ENCODE measurements at regions not wholly inside any gene's neighbourhood (a gene's known extent, or its start where the extent isn't known, plus 50 kb on each side); places are given as distances from the start of the nearest gene placed in this dataset.
"Not testable (repeated sequence)": the region's sequence is repeated elsewhere in the genome, so short reads cannot be mapped to it uniquely, and the experiment has no call there.

DNA sequence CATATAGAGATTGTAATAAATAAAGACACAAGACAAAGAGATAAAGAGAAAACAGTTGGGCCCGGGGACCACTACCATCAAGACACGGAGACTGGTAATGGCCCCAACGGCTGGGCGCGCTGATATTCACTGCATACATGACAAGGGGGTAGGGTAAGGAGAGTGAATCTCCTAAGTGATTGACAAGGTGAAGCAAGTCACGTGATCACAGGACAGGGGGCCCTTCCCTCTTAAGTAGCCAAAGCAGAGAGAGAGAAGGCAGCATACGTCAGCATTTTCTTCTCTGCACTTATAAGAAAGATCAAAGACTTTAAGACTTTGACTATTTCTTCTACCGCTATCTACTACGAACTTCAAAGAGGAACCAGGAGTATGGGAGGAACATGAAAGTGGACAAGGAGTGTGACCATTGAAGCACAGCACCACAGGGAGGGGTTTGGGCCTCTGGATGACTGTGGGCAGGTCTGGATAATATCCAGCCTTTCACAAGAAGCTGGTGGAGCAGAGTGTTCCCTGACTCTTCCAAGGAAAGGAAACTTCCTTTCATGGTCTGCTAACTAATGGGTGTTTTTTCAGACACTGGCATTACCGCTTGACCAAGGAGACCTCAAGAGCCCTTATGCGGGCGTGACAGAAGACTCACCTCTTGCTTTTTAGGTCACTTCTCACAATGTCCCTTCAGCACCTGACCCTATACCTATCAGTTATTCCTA is 75.6 kb downstream of the MRPL39 start:
- H3K4me3 ChIP-seq (ENCODE audit: low read depth, low read length); DNase-seq (ENCODE audit: low read depth): not testable (repeated sequence)

DNA sequence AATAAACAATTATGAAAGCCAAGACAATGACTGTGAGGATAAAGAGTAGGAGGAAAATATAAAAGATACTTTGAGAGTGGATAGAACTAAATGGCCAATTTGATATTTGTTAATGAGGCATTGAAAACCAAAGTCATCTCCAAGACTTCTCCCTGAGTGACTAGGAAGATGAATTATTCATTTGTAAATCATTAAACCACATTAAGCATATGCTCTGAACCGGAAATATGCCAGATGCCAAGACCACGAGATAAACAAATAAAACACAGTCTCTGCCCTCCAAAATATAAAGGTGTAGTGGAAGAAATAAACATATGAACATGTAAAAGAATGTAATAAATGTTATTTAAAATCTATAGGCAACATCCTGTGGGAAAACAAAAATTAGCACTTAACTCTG is 78.8 kb downstream of the MRPL39 start:
- no peak for DNase-seq (ENCODE audit: low read depth)
- H3K4me3 ChIP-seq (ENCODE audit: low read depth, low read length), result no peak overlapping the region

DNA sequence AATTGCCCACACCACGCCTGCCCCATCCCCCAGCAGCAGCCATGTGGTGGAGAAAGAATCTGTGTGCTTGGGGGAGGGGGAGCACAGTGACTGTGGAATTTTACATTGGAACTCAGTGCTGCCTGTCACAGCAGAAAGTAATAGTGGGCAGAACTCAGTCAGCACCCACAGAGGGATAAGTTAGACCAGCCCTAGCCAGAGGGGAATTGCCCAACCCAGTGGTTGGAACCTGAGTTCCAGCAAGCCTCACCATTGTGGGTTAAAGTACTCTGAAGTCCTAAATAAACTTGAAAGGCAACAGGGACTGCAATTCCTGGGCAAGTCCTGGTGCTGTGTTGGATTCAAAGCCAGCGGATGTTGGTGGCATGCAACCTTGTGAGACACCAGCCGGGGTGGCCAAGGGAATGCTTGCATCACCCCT is 88.8 kb downstream of the MRPL39 start:
- no peak overlapping the region for H3K4me3 ChIP-seq (ENCODE audit: low read depth, low read length)
- no peak for DNase-seq (ENCODE audit: low read depth)

DNA sequence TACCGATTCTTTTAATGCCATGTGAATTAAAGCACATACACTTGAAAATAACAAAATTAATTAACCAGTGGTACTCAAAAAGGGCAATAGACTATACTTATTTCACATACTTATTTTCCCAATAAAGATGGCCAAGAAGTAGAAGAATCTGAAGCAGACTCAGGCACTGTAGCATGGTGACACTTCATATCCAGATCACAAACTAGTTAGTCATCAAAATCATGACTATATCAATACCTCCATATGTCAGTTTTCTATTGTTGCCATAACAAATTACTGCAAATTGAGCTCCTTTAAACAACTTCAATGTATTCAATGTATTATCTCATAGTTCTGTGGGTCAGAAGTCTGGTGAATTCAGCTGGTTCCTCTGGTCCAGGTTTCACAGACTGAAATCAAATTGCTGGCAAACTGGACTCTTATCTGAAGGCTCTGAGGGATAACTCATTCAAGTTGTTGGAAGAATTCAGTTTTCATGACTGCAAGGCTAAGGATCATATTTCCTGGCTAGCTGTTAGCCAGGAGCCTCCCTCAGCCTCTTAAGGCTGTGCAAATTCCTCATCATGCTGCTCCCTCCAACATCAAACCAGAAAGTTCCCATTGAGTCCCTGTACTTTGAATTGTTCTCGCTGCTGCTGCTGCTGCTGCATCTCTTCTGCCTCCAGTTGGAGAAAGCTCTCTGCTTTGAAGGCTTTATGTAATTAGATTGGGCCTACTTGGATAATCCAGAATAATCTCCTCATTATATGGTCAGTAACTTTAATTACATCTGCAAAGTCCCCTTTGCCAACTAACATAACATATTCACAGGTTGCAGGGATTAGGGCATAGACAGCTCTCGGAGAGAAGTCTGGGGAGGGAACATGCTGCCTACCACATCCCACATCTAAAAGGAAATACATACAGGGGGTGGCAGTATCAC is 91.5 kb downstream of the MRPL39 start:
- no peak for DNase-seq (ENCODE audit: low read depth)

DNA sequence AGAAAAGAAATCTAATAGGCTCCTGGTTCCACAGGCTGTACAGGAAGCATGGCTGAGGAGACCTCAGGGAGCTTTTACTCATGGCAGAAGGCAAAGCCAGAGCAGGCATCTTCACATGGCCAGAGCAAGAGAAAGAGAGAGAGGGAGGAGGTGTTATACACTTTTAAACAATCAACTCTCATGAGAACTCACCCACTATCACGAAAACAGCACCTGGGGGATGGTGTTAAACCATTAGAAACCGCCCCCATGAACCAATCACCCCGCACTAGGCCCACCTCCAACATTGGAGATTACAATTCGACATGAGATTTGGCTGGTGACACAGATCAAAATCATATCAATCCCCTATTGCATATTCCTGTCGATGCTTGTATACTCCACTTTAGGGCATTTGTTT is 93.5 kb downstream of the MRPL39 start:
- H3K4me3 ChIP-seq (ENCODE audit: low read depth, low read length), result no peak overlapping the region
- no peak for DNase-seq (ENCODE audit: low read depth)

More for the DNA sequence above, 91.5 kb downstream of the MRPL39 start:
- no peak overlapping the region for H3K4me3 ChIP-seq (ENCODE audit: low read depth, low read length)

DNA sequence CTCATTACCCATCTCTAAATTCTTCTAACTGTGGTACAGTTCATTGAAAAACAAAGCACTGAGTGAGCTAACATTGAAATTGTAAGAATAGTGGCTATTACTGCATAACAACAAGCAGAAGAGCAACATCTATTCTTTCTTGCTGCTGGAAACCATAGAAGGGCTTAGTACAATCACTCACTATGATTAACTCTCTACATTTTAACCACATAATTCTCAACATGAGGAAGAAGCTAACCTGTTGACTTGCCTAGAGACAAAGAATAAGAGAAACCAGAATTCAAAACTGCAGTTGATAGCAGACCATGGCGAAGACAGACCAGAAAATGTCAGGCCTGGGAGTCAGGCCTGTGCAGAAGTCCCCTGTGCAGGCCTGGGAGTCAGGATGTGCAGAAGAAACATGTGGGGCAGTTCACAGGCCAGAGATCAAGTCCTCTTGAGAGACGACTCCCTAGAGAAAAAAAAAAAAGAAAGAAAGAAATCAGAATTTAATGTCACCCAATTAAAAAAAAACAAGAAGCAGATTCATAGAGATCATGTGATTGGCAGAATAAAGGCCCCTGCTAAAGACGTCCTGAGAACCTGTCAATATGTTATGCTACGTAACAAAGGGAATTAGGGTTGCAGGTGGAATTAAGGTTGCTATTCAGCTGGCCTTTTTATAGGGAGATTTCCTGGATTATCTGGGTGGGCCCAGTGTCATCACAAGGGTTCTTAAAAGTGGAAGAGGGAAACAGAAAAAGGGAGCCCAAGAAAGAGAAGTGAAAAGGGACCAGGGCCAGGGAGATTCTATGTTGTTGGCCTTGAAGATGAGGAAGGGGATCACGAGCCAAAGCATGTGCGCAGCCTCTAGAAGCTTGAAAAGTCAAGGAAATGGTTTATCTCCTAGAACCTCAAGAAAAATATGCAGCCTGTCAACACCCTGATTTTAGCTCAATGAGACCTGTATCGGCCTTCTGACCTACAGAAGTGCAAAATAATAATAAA is 94.9 kb downstream of the MRPL39 start:
- H3K4me3 ChIP-seq (ENCODE audit: low read depth, low read length), result no peak overlapping the region
- no peak for DNase-seq (ENCODE audit: low read depth)

DNA sequence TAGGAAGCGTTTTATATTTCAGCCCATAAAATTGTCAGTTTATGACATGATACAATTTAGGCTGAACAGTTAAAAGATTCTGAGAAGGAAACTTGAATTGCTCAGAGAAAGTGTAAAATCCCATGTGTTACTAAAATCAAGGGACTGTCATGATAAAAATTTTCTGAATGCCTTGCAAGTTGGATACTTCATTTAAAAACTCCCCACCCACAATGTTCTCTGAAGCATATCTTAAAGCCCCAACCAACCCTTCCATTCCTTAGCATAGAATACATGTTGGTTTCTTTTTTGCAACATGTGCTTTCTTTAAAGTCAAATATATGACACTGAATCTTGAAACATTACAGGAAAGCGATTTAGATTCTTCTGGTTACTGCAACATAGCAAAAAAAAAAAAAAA is 97.4 kb downstream of the MRPL39 start:
- no peak overlapping the region for H3K4me3 ChIP-seq (ENCODE audit: low read depth, low read length)

DNA sequence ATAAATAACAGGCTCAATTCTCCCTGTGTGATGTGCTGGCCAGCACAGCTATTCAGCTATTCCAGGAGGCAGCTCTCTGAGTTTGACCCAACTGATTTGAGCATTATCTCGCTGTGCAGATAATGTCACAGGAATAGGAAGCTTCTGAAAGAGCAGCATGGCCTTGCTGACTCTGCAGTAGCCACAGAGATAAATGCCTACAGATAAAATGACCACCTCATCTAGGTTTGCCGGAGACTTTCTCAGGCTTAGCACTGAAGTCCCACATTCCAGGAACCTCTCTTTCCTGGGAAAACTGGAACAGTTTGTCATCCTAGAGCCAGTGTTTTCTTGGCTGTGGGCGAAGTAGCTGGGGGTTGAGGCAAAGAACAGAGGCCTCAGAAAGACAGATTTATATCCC is 98.9 kb downstream of the MRPL39 start:
- no peak overlapping the region for H3K4me3 ChIP-seq (ENCODE audit: low read depth, low read length)
- DNase-seq (ENCODE audit: low read depth), result no peak

More for the DNA sequence above, 97.4 kb downstream of the MRPL39 start:
- DNase-seq (ENCODE audit: low read depth), result no peak

DNA sequence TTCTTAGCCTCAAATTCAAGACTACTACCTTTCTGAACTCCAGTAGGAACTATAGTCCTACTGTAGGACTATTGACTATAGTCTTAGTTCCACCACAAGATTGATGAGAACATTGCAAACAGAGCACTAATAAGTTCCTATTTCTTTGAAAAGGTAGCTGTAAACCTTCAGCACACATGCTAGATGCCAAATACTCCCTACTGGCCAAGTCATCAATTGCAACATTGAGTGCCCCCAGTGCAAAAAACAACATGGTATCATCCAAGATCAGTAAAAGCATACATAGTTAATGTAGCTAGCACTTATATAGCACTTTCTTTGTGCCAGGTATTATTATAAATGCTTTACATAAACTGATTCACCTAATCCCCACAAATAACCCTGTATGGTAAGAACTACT is 99.8 kb downstream of the MRPL39 start:
- no peak overlapping the region for H3K4me3 ChIP-seq (ENCODE audit: low read depth, low read length)
- DNase-seq (ENCODE audit: low read depth), result no peak

DNA sequence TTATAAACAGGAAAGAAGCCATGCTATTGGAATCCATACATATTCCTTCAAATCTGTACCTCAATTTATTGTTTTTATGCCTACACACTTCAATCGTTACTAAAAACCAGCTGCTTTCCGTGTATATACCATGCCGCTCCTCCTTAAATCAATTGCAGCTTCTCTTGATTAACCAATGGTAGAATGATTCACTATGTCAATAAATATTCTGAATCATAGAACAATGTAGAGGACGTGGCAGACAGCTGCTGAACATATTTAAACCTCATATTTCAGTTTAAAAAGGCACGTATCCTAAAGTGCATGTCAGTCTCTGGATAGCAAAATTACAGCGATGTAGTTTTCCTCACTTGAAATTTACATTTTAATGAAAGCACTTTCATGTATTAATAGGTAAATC is 100.4 kb downstream of the MRPL39 start:
- no peak overlapping the region for H3K4me3 ChIP-seq (ENCODE audit: low read depth, low read length)
- peak; percentile 52 for DNase-seq (ENCODE audit: low read depth)

DNA sequence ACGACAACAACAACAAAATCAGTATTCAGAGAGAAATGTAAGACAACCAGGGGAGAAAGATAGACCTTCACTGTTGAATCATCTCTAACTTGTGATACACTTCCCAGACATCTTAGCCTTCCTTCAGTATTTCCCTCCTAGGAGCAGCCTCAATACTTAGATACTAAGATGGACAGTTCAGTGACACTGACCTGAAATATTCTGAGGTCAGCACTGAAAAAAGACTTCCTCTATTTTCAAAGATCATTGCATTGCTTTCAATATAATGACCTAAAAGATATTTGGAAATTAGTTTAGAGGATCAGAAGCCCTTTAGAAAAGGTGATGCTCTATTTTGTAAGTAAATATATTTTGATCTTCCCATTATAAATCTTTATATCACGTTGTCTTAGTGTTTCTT is 101.0 kb downstream of the MRPL39 start:
- no peak overlapping the region for H3K4me3 ChIP-seq (ENCODE audit: low read depth, low read length)
- DNase-seq (ENCODE audit: low read depth), result no peak

DNA sequence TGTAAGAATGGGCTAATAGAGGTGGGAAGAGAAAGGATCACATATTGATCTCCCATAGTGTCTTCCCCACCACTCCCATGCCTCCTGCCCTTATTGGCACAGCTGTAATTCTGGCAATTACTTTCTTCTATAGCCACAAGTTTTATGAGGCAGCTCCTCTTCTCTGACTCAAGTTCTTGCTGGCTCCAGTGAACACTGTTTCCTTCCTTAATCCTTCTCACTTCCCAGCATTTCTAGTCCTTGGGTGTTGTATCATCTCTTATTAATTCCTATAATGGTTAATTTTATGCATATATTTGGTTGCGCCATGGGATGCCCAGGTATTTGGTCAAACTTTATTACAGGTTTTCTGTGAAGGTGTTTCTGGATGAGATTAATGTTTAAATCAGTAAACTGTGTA is 103.3 kb downstream of the MRPL39 start:
- no peak for DNase-seq (ENCODE audit: low read depth)
- no peak overlapping the region for H3K4me3 ChIP-seq (ENCODE audit: low read depth, low read length)

DNA sequence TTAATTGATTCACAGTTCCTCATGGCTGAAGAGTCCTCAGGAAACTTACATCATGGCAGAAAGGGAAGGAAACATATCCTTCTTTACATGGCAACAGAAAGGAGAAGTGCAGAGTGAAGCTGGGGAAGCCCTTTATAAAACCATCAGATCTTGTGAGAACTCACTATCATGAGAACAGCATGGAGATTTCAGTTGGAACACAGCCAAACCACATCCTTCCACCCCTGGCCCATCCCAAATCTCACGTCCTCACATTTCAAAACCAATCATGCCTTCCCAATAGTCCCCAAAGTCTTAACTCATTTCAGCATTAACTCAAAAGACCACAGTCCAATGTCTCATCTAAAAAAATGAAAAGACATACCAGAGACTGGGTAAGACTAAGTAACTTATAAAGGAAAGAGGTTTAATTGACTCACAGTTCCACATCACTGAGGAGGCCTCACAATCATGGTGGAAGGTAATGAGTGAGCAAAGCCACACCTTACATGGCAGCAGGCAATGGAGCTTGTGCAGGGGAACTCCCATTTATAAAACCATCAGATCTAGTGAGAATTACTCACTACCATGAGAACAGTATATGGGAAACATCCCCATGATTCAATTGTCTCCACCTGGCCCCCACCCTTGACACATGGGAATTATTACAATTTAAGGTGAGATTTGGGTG is 105.2 kb downstream of the MRPL39 start:
- no peak for DNase-seq (ENCODE audit: low read depth)
- no peak overlapping the region for H3K4me3 ChIP-seq (ENCODE audit: low read depth, low read length)

DNA sequence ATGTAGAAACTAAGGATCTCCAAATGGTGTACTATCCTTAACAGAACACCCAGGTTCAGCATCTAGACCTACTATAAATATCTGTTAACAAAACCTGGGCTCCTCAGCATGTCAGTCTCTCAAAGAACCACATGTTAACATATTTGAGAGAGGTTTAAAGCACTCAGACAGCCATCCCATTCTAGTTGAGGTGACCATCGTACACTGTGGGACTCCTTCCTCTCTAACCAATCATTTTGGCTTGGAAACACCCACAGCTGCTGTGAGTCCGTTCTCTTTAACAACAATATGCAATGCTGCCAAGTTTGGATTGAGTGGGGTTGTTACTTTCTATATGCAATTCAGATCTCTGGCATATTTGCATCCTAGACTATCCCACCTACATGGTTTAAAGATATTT is 105.8 kb downstream of the MRPL39 start:
- H3K4me3 ChIP-seq (ENCODE audit: low read depth, low read length), result no peak overlapping the region
- DNase-seq (ENCODE audit: low read depth), result no peak

DNA sequence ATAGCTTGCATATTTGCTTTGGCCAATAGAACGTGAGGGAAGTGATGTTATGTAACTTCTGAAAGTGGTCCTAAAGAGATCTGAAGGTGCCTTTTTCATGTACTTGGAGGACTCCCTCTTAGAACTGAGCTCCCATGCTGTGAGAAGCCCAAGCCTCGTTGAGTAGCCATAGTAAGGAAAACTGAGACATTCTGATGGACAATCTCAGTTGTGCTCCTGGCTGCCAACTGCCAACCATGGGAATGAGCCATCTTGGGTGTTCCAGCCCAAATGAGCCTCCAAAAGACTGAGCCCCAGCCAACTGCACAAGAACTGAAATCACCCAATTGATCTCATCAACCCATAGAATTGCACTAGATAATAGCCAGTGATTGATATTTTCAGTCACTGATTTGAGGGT is 106.7 kb downstream of the MRPL39 start:
- no peak for DNase-seq (ENCODE audit: low read depth)
- H3K4me3 ChIP-seq (ENCODE audit: low read depth, low read length), result no peak overlapping the region

DNA sequence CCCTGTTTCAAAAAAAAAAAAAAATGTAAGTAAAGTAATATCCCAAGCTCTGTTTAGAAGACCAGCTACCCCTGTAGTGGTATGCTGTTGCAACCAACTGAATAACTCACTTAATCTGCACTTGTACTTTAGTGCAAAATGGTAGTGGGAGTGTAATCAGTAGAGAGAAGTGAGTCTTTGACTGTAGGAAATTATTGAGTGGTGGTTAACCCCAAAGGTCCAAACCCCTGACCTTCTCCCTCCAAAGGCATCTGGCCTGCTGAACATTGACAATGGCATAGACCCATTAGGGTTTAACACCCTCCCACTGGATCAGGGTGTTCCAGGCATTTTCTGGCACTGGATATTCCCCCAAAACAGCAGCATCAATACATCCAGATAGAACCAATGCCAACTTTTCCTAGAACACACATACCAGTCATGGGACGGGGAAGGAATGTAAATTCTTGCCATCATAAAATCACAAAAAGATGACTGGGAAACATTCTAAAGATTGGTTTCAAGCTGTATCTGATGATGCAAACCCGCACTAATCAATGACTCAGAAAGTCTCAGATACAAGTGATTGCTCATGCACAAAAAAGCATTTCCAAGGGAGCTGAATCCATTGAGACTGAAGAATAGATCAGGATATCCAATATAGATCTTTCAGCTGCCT is 110.3 kb downstream of the MRPL39 start:
- DNase-seq (ENCODE audit: low read depth), result peak; percentile 55
- H3K4me3 ChIP-seq (ENCODE audit: low read depth, low read length), result no peak overlapping the region

DNA sequence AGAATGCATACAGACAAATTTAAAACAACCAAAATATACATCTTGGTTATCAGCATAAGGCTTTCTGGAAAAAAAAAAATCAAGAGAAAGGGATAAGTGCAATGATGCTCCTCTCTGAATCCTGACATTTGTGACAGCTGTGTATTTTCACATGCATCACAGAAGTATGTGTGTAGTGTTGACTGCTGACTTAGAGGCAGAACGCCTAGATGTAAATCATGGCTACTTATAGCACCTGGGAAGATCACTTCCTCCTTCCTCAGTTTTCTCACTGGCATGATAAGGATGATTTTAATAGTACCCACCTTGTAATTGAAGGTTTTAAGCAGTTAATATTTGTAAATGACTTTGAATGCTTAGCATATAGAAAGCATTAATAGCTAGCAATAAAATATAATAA is 112.5 kb downstream of the MRPL39 start:
- H3K4me3 ChIP-seq (ENCODE audit: low read depth, low read length), result no peak overlapping the region
- no peak for DNase-seq (ENCODE audit: low read depth)

DNA sequence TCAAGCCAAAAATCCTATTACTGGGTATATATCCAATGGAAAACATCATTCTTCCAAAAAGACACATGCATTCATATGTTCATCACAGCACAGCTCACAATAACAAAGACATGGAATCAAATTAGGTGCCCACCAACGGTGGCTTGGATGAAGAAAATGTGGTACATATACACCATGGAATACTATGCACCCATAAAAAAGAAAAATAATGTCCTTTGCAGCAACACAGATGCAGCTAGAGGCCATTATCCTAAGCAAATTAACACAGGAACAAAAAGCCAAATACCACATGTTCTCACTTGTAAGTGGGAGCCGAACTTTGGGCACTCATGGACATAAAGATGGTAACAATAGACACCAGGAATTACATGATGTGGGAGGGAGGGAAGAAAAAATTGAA is 113.6 kb downstream of the MRPL39 start:
- no peak overlapping the region for H3K4me3 ChIP-seq (ENCODE audit: low read depth, low read length)
- no peak for DNase-seq (ENCODE audit: low read depth)

DNA sequence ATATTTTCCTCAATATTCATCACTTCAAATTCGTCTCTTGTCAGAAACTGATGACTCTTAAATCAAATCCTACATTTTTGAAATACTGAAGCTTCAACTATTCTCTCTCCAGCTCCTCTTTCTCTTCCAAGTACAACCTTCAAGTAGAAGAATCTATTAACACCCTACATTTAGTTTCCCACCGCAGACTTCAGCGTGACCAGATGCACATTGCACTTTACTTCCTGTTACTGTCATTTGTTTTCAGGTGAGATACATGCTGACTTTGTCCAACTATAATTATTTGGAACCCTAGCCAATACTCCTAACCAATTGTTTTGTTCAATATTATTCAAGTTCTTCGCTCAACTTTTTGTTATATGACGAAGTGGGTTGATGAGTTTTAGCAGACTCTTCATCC is 116.0 kb downstream of the MRPL39 start:
- H3K4me3 ChIP-seq (ENCODE audit: low read depth, low read length), result no peak overlapping the region

More for the DNA sequence above, 116.0 kb downstream of the MRPL39 start:
- no peak for DNase-seq (ENCODE audit: low read depth)
